ENCODE measurements at regions not wholly inside any gene's neighbourhood (a gene's known extent, or its start where the extent isn't known, plus 50 kb on each side); places are given as distances from the start of the nearest gene placed in this dataset.

GRCh38 chr7:10128748-10129147 lies 844.9 kb upstream of the PHF14 start:
- H3K36me3 ChIP-seq, result no peaks in the 10 kb centered on the region
- H3K9me3 ChIP-seq, result no peaks in the 10 kb centered on the region
- ATAC-seq, result peak; percentile 45
- H3K27me3 ChIP-seq, result no peaks in the 10 kb centered on the region
- TF ChIP-seq, protein P1, sequence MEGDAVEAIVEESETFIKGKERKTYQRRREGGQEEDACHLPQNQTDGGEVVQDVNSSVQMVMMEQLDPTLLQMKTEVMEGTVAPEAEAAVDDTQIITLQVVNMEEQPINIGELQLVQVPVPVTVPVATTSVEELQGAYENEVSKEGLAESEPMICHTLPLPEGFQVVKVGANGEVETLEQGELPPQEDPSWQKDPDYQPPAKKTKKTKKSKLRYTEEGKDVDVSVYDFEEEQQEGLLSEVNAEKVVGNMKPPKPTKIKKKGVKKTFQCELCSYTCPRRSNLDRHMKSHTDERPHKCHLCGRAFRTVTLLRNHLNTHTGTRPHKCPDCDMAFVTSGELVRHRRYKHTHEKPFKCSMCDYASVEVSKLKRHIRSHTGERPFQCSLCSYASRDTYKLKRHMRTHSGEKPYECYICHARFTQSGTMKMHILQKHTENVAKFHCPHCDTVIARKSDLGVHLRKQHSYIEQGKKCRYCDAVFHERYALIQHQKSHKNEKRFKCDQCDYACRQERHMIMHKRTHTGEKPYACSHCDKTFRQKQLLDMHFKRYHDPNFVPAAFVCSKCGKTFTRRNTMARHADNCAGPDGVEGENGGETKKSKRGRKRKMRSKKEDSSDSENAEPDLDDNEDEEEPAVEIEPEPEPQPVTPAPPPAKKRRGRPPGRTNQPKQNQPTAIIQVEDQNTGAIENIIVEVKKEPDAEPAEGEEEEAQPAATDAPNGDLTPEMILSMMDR (IDR thresholded peaks at IDR 0.05), result peak in 1 of 2 donors; percentile 26
- H3K4me3 ChIP-seq, result no peak overlapping the region
- intact Hi-C loops (cut with DNase I), result no loop called here
- H3K4me1 ChIP-seq, result no peaks in the 10 kb centered on the region
- no peak overlapping the region for H3K27ac ChIP-seq
- peak in 1 of 4 donors; percentile 26 for DNase-seq

GRCh38 chr7:10138087-10138854 lies 835.4 kb upstream of the PHF14 start:
- TF ChIP-seq, protein P1 (IDR thresholded peaks at IDR 0.05), result no peak
- H3K4me1 ChIP-seq, result no peaks in the 10 kb centered on the region
- no peaks in the 10 kb centered on the region for H3K9me3 ChIP-seq
- DNase-seq (no peak), ATAC-seq (no peak)
- no peaks in the 10 kb centered on the region for H3K27me3 ChIP-seq
- H3K4me3 ChIP-seq, result no peak overlapping the region
- intact Hi-C loops (cut with DNase I), result no loop called here
- H3K27ac ChIP-seq, result no peak overlapping the region
- no peaks in the 10 kb centered on the region for H3K36me3 ChIP-seq

DNA sequence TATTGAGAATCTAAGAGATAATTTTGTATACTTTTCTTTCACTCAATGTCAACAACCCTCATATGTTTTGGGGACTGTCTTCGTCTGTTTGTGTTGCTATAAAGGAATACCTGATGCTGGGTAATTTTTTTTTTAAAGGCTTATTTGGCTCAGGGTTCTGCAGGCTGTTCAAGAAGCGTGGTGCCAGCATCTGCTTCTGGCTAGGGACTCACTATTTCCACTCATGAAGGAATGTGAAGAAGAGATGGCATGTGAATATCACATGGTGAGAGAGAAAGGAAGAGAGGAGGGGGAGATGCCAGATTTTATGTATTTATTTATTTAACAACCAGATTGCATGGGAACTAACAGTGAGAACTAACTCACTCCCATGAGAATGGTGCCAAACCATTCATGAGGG lies 827.4 kb upstream of the PHF14 start:
- H3K27me3 ChIP-seq, result no peaks in the 10 kb centered on the region
- no peaks in the 10 kb centered on the region for H3K36me3 ChIP-seq
- no peak for DNase-seq
- intact Hi-C loops (cut with DNase I), result no loop called here
- TF ChIP-seq, protein P1 (IDR thresholded peaks at IDR 0.05), result no peak
- no peak for ATAC-seq
- no peaks in the 10 kb centered on the region for H3K4me1 ChIP-seq
- peaks cover 0 to 3% of the 10 kb centered on the region in 2 donors for H3K9me3 ChIP-seq
- no peak overlapping the region for H3K27ac ChIP-seq
- H3K4me3 ChIP-seq, result no peak overlapping the region

DNA sequence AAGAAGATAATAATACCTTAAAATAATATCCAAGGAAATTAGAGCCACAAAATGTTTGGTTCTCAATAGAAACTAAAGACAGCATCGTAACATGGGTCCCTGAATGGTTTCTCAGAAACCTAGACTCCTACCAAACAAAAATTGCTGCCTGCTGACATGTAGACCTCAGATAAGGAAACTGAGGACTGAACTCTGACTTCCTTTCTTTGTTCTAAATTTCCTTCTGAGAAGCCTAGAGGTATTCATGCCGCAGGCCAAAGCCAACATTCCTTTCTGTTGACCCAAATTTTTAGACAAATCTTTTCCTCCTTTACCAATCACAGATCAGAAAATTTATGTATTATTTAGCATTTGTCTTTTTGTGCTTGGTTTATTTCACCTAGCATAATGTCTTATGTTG lies 816.7 kb upstream of the PHF14 start:
- TF ChIP-seq, protein P1 (IDR thresholded peaks at IDR 0.05), result no peak
- no peak for ATAC-seq
- H3K4me1 ChIP-seq, result no peaks in the 10 kb centered on the region
- intact Hi-C loops (cut with DNase I), result no loop called here
- peak in 1 of 4 donors; percentile 3 for DNase-seq
- peak overlapping the region in 1 of 2 donors; percentile 46 for H3K27ac ChIP-seq
- H3K4me3 ChIP-seq, result no peak overlapping the region
- H3K27me3 ChIP-seq, result no peaks in the 10 kb centered on the region
- no peaks in the 10 kb centered on the region for H3K36me3 ChIP-seq
- no peaks in the 10 kb centered on the region for H3K9me3 ChIP-seq

- no peak overlapping the region for H3K27ac ChIP-seq
- no peaks in the 10 kb centered on the region for H3K9me3 ChIP-seq
- no peak for ATAC-seq
- intact Hi-C loops (cut with DNase I), result no loop called here
- H3K27me3 ChIP-seq, result no peaks in the 10 kb centered on the region
- no peaks in the 10 kb centered on the region for H3K4me1 ChIP-seq
- TF ChIP-seq, protein P1 (IDR thresholded peaks at IDR 0.05), result no peak
- no peak overlapping the region for H3K4me3 ChIP-seq
- no peaks in the 10 kb centered on the region for H3K36me3 ChIP-seq
- no peak for DNase-seq
These were observed 791.7 kb upstream of the PHF14 start for GRCh38 chr7:10181996-10182395.

Data from left lung (tissue), 4 donors.